GM21360 (cell line): ENCODE measurements at regions not wholly inside any gene's neighbourhood (a gene's known extent, or its start where the extent isn't known, plus 50 kb on each side); places are given as distances from the start of the nearest gene placed in this dataset.
A peak's percentile ranks its signal among the peaks of the same experiment; 100 is the strongest.

Source experiments
- ATAC-seq: cut with Tn5 transposase; IDR thresholded peaks from one replicate; pipeline ENCODE4 v1.9.1; 2021; ENCODE audit warnings: mild to moderate bottlenecking, moderate library complexity; ENCODE audit not compliant: unreplicated experiment

DNA sequence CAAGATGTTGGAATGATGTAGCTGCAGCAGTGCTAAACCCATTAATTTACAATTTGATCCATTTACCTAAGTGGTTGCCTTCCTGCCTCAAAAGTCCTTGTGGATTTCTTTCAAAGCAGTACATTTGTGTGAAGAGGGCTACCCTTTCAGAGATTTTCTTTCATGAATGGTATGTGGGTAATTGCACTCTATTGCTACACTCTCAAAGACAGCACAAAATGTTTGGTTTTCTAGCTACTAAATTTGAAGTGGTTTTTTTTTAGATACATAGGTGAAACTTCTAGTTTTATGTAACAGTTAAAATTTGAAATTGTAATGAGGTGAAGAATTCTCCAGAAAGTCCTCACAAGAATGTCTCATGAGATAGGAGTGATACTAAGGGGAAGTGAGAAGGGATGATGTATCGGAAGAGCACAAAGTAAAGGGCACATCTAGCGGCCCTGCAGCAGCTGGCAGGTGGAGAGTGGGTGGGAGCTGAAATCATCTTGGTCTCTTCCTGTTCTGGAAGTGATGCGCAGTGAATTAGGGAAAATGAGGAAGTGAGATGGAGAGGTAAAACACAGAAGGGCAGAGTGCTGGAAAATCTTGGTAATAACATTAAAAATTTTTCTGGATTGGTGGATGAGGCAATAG lies 236.8 kb upstream of the MAN1A1 start:
- ATAC-seq, result peak; percentile 94

DNA sequence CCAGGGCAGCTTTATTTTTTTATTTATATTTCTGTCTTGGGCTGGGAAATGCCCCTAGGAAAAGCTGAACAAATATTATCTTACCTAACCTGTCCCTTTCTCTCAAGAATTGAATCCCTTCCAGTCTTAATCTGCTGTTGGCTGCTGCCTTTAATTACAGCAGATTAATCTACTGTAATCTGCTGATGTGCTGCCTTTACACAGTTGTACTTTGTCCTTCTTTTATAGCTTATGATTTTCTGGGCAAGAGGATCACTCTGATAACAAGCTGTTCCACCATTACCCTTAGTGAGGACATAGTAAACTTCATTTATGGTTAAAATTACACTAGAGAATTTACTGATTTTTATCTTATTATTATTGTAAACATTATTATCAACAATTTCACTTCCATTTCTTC lies 234.5 kb upstream of the MAN1A1 start:
- no peak for ATAC-seq

GRCh38 chr6:119581220-119581619 lies 231.7 kb upstream of the MAN1A1 start:
- no peak for ATAC-seq

- no peak for ATAC-seq
Observed at GRCh38 chr6:119575721-119576120, 226.2 kb upstream of the MAN1A1 start.

- no peak for ATAC-seq
Observed at GRCh38 chr6:119568580-119568979, 219.0 kb upstream of the MAN1A1 start.

DNA sequence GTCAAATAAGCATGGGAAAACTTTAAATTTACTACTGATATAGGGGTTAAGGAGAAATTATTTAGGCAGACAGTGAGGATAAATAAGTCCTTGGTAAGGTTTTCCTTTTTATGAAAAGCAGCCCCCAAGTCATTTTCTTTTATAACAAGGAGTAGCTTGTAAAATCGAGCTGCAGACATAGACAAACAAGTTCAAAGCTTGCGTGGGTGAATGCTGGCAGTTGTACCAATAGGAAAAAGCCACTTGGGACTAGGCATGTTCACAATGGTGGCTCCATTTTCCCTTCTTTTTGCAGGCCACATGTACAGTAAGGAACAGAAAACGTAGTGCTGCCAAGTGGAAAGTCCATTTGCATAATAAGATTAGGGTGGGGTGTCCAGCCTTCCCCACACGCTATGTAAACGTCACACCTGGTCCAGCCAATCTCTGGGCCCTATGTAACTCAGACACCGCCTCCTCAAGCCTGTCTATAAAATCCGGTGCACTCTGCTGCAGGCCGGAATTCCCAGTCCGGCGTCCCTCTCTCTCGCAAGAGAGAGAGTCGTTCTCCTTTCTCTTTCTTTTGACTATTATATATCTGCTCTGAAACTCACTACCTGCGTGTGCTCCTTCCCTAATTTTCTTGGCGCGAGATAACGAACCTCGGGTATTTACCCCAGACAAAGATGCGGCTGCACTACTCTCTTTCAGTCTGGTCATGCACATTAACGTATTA lies 217.1 kb upstream of the MAN1A1 start:
- ATAC-seq, result no peak

- no peak for ATAC-seq
Observed at GRCh38 chr6:119565893-119566292, 216.3 kb upstream of the MAN1A1 start.

- no peak for ATAC-seq
Observed at GRCh38 chr6:119562168-119562567, 212.6 kb upstream of the MAN1A1 start.

DNA sequence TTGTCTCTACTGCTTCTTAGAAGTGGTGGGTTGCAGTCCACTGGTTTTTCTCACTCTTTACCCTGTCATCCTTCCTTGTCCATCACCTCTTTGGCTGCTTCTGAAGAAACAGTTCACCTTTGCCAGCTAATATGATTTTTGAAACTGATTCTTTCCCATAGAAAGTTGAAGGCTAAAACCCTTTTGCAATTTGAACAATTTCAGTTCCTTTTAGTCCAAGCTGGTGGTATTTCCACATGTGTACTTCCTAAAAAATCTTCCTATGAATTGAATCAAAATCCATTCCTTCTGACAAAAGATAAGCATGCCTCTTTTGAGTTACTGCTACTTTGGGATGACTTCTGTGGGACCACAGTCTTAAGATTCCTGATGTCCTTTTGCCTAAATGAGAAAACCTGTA lies 210.0 kb upstream of the MAN1A1 start:
- ATAC-seq, result no peak

DNA sequence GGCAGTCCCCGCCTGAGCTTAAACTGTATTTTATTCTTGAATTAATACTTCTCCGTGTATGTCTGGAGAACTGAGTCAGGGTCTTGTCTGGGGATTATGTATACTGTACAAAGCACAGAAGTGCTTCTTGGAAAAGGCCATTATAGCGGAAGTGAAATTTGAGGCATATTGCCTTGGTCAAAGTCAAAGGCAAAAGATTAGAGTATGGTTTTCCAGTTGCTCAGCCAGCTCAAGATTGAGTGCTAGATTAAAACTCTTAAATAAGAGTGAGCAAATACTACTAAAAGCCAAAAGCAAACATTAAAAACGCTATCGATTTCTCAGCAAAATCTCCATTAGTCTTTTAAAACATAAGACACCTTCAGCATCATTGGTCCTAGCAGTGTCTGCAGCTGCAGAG lies 207.7 kb upstream of the MAN1A1 start:
- no peak for ATAC-seq

- ATAC-seq, result no peak
Observed at GRCh38 chr6:119552021-119552420, 202.5 kb upstream of the MAN1A1 start.

DNA sequence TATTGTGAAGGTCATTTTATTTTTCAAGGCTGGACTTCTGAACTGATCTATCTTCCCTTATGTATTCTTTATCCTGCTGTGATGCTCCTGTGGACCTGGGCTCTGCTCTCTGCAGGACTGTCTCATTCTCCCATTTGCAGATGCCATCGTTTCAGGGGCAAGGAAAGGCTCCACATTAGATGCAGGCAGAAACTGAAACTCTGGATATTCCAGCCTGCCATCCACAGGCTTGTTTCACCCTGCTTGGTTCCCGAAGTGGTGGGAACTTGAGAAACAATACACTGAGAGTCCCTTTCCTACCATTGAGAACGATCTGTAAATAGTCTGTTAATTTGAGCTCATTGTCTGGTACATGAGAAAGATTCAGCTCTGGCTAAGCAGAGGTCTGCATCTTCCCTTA lies 197.5 kb upstream of the MAN1A1 start:
- no peak for ATAC-seq

DNA sequence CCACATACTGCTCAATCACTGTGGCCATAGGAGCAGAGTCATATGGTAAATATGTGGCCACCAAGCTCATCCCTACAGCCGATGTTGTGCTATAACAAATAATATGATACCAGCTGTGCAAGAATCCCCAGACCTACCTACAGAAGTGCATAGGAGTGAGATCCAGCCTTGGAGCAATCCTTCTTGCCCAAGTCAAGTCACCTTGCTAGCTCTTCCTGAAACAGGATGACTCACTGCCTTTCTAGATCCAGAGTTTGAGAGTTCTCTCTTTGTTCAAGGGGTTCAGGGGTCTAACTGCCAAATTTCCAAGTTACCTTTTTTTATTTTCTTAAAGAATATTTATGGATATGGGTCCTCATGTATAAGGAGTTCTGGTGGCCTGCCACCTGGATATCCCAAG lies 195.7 kb upstream of the MAN1A1 start:
- no peak for ATAC-seq

- ATAC-seq, result no peak
Observed at GRCh38 chr6:119544325-119545175, 195.0 kb upstream of the MAN1A1 start.

- ATAC-seq, result no peak
Observed at GRCh38 chr6:119543332-119543731, 193.8 kb upstream of the MAN1A1 start.

GRCh38 chr6:119542037-119542436 lies 192.5 kb upstream of the MAN1A1 start:
- no peak for ATAC-seq

DNA sequence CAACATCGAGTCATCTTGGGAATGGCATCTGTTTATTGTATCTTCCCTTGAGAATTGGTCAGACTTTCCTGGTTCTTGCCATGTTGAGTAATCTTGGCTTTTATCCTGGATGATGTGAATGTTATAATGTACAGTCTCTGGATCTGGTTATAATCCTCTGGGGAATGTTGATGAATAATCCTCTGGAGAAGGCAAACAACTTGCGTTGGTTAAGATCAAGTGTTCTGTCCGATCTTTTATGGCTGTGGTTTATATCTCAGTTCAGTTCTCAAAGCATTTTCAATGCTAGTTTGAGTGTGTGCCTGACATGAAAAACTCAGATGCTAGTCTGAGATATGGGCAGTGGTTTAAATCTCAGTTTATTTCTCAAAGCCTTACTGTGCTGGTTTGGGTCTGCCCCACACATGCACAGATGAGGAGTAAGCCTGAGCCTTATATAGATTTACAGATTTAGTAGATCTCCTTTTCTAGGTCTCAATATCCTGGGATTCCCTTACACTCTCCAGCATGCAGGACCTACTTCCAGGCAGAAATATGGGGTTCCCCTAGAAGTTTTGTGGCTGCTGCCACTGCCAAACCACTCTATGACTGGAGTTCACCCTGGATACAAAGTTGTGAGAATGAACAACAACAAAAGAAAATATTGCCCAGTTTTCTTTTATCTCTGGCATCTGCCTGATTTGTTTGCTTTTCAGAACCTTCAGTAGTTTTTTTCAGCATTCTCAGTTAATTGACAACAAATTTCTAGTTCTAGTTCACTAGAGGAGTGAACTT lies 191.8 kb upstream of the MAN1A1 start:
- no peak for ATAC-seq

DNA sequence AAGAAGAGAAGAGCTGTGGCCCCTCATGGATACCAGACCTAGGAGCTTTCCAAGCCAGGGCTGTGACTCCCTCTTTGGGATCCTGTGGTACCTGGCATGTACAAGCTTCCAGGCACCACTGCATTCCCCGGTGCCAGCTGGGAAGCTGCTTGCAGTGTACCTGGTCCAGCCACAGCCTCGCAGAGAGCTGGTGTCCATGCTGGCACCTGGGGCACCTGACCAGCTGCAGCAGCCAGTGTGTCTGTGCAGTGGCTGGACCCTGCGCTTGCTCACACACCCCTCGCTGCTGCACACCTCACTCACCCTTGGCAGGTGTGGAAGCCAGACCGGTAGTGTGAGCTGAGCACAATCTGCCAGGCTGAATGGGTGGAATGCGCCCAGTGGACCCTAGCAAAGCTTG lies 190.9 kb upstream of the MAN1A1 start:
- ATAC-seq, result no peak

DNA sequence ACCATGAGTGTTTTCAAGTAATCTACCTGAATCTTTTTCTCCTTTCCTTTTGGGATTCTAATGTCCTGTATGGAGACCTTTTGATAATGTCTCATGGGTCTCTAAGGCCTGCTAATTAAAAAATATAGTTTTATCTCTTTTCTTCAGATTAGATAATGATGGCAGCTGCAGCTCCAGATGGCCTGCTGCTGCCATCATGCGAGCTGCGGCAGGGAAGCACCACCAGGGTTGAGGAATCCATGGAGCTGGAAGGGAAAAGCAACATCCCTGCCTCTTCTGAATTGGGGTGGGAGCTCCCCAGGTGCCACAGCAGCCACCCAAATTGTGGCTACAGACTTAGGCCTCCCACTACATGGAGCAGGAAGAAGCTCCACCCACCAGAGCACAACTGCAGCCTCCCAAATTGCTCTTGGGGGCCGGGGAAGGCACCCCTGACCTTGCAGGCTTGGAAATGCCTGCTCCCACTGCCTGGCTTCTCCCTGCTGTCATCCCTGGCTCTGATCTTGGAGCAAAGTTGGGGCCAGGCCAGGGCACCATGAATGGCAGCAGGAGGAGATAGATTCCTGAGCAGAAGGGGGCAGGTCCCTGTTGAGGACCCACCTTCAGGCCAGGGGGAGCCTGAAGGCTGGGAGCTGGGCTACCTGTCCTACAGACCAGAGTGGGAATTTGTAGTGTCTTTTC lies 189.6 kb upstream of the MAN1A1 start:
- no peak for ATAC-seq

DNA sequence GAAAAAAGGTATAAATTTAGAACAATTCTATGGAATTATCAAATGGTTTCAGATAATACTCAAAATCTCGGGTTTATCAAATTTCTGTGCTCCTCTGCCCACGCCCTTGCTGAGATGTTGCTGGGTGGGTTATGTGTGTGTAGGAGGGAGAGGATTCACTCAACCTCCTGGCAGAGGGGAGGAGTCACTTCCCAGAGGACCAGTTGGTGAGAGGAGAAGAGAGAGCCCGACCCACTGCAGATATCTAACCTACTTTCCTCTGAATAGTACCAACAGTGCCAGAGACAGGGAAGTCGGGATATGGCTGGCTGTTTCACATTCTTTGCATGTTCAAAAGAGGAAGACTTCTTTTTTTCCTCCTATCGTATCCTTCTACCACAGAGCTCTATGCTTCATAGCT lies 187.1 kb upstream of the MAN1A1 start:
- ATAC-seq, result no peak

GRCh38 chr6:119535332-119535731 lies 185.8 kb upstream of the MAN1A1 start:
- ATAC-seq, result peak; percentile 65
